ENCODE measurements at regions not wholly inside any gene's neighbourhood (a gene's known extent, or its start where the extent isn't known, plus 50 kb on each side); places are given as distances from the start of the nearest gene placed in this dataset.

GRCh38 chr14:61154641-61155040, 126.5 kb downstream of the TMEM30B start:
- Mint-ChIP-seq H3K27me3 (ENCODE audit: low read depth, poor library complexity) (no peaks in the 10 kb centered on the region), H3K36me3 (ENCODE audit: low read depth) (peaks cover 5% of the 10 kb centered on the region), H3K4me3 (no peak overlapping the region), H3K9me3 (no peaks in the 10 kb centered on the region), H3K4me1 (peaks cover 61% of the 10 kb centered on the region), H3K27ac (peak overlapping the region; percentile 92)
- no peak for TF ChIP-seq CTCF (IDR thresholded peaks at IDR 0.05)
- DNase-seq = no peak

- no peak overlapping the region for H3K4me3 Mint-ChIP-seq
Observed at GRCh38 chr14:61153914-61154545, 127.1 kb downstream of the TMEM30B start.

GRCh38 chr14:61153431-61153830, 127.7 kb downstream of the TMEM30B start:
- Mint-ChIP-seq H3K9me3 (peaks cover 4% of the 10 kb centered on the region), H3K27me3 (ENCODE audit: low read depth, poor library complexity) (no peaks in the 10 kb centered on the region), H3K27ac (peak overlapping the region; percentile 97), H3K36me3 (ENCODE audit: low read depth) (peaks cover 5% of the 10 kb centered on the region), H3K4me3 (peak overlapping the region; percentile 14), H3K4me1 (peaks cover 65% of the 10 kb centered on the region)
- DNase-seq = peak; percentile 26
- TF ChIP-seq CTCF (IDR thresholded peaks at IDR 0.05) = no peak

More at GRCh38 chr14:61153914-61154545, 127.1 kb downstream of the TMEM30B start:
- TF ChIP-seq CTCF (IDR thresholded peaks at IDR 0.05) = no peak
- Mint-ChIP-seq H3K9me3 (peaks cover 4% of the 10 kb centered on the region), H3K27me3 (ENCODE audit: low read depth, poor library complexity) (no peaks in the 10 kb centered on the region), H3K27ac (peak overlapping the region; percentile 97), H3K4me1 (peaks cover 65% of the 10 kb centered on the region), H3K36me3 (ENCODE audit: low read depth) (peaks cover 5% of the 10 kb centered on the region)
- no peak for DNase-seq

GRCh38 chr14:61152851-61153364, 128.2 kb downstream of the TMEM30B start:
- peaks cover 4% of the 10 kb centered on the region for H3K9me3 Mint-ChIP-seq
- DNase-seq = no peak
- no peaks in the 10 kb centered on the region for H3K27me3 Mint-ChIP-seq (ENCODE audit: low read depth, poor library complexity)
- H3K36me3 Mint-ChIP-seq (ENCODE audit: low read depth) = peaks cover 5% of the 10 kb centered on the region
- peak overlapping the region; percentile 14 for H3K4me3 Mint-ChIP-seq
- H3K4me1 Mint-ChIP-seq = peaks cover 70% of the 10 kb centered on the region
- TF ChIP-seq CTCF (IDR thresholded peaks at IDR 0.05) = no peak
- H3K27ac Mint-ChIP-seq = peak overlapping the region; percentile 97

- H3K36me3 Mint-ChIP-seq (ENCODE audit: low read depth) = peaks cover 5% of the 10 kb centered on the region
- no peak overlapping the region for H3K4me3 Mint-ChIP-seq
- H3K4me1 Mint-ChIP-seq = peaks cover 79% of the 10 kb centered on the region
- no peak for DNase-seq
- peak overlapping the region; percentile 81 for H3K27ac Mint-ChIP-seq
- peaks cover 4% of the 10 kb centered on the region for H3K9me3 Mint-ChIP-seq
- no peak for TF ChIP-seq CTCF (IDR thresholded peaks at IDR 0.05)
- H3K27me3 Mint-ChIP-seq (ENCODE audit: low read depth, poor library complexity) = no peaks in the 10 kb centered on the region
Observed at GRCh38 chr14:61151251-61151650, 129.9 kb downstream of the TMEM30B start.

- H3K27ac Mint-ChIP-seq = no peak overlapping the region
- no peaks in the 10 kb centered on the region for H3K27me3 Mint-ChIP-seq (ENCODE audit: low read depth, poor library complexity)
- H3K9me3 Mint-ChIP-seq = peaks cover 4% of the 10 kb centered on the region
- no peak overlapping the region for H3K4me3 Mint-ChIP-seq
- peaks cover 5% of the 10 kb centered on the region for H3K36me3 Mint-ChIP-seq (ENCODE audit: low read depth)
- H3K4me1 Mint-ChIP-seq = peaks cover 79% of the 10 kb centered on the region
- DNase-seq = no peak
- no peak for TF ChIP-seq CTCF (IDR thresholded peaks at IDR 0.05)
Observed at GRCh38 chr14:61150851-61151250, 130.3 kb downstream of the TMEM30B start.

Measured in nephron progenitor cell (in vitro differentiated cells).